Dedifferentiated amniotic fluid mesenchymal stem cell (primary cell): ENCODE measurements at regions not wholly inside any gene's neighbourhood (a gene's known extent, or its start where the extent isn't known, plus 50 kb on each side); places are given as distances from the start of the nearest gene placed in this dataset.
A peak's percentile ranks its signal among the peaks of the same experiment; 100 is the strongest.
"Not testable (repeated sequence)": the region's sequence is repeated elsewhere in the genome, so short reads cannot be mapped to it uniquely, and the experiment has no call there.

Experiments
- DNase-seq: peaks from one replicate; pipeline ENCODE4 v3.0.0-alpha.2; 2016; ENCODE audit errors: extremely low spot score

DNA sequence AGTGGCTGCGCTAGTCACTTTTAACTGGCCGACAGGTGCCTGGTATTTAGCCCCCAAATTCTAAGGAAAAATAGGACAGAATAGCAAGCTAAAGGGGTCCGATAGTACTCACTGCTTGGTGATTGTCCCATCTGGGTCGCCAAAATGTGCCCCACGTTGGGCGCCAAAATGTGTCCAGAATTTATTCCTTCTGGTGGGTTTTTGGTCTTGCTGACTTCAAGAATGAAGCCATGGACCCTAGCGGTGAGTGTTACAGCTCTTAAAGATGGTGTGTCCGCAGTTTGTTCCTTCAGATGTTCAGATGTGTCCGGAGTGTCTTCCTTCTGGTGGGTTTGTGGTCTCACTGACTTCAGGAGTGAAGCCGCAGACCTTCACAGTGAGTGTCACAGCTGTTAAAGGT, 144.8 kb upstream of the XIRP2 start:
- not testable (repeated sequence) for DNase-seq

DNA sequence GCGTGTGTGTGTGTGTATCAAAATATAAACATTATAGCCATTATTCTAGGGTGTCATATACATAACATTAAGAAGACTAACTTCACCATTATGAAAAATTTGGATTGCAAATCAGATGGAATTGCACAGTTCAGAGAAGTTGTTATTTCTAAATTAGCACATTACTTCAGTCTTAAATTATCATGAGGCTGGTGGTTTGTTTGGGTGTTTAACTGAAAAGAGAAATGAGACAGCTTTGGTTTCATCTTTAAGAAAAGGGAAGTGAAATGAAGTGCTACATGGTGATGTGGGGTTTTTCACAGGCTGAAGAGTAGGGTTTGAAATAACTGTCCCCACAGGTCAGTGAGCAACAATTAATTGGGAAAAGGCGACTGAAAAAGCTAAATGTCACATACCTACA, 161.2 kb upstream of the XIRP2 start:
- no peak for DNase-seq

DNA sequence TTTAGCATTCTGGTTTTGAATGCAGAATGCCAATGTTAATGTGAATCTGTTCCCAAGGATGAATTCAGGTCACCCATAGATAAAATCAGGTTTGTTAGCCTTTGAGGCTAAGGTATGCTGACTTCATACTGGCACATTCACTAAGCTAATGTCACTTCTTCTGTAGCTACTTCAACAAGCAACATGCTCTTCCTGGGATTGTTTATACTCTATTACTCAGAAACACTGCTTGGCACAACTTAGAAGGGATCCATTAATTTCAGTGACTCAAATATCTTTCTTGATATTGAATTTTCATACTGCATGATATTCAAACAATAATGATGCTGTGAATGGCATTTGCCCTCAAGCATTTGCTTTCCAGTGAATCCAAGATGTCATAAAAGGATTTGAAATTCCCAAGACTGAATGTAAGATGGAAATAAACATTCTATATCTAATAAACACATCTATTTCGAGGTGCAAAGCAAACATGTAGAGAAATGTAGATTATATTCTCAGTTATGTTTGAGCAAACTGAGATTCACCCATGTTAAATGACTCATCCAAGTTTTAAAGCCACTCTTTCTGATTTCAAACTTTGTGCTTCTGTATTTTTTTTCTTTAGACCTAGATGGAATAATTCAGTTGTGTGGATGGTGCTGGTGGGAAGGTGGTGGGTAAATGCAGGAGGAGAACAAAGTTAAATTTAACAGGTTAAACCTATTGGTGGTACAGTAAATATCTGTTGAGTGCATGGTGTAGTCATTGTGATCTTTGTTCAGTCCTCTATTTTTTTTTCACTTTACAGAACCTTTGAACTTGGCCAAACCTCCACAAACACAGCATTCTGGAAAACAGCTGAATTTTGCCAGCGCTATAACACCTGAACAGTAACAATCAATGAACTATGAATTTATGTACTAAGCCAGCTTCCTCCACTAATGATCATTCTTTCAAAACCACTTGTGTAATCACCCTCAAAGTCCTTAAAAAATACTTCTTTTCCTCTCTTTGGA, 162.1 kb upstream of the XIRP2 start:
- DNase-seq = no peak

DNA sequence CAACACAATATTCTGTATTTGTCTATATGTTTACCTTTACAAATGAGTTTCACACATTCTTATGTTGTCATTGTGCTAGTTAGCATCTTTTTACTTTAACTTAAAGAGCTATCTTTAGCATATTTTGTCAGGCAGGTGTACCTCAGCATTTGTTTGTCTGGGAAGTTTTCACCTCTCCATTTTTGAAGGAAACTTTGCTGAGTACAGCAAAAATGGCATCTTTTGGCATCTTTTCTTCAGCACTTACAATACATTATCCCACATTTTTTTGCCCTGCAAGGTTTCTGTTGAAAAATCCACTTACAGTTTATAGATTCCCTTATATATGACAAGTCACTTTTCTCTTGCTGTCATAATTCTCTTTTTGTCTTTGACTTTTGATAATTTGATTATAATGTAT, 171.3 kb upstream of the XIRP2 start:
- no peak for DNase-seq

DNA sequence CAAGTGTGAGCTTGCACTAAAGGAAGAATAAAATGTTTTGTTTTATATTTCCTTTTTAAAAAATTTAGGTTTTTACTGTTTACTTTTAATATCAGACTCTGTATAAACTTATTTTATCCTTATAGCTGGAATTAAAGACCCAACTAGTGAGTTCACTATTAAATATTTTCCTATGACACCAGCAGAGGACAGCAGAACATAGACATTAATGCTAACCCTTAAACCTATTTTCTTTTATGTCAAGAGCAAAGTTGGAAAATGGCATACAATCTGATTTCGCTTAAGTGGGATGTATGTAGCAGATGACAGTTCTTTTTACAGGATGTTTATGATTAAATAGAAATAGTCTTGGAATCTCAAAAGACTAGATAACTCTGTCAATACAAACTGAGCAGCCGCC, 188.2 kb upstream of the XIRP2 start:
- no peak for DNase-seq

DNA sequence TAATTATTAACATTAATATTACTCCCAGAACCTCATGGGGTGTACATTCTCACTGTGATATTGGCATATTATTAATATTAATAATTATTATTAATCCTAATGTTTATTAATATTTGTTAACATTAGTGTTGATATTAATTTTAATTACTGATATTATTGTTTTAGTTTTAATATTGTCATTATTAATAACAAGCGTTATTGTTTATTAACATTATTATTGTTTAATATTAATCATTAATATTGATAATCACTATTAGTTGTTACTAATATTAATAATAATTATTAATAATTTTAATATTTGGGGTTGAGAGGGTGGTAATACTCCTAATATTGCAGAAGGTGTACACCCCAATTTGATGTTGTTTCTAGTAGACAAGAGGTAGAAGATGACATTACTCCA, 193.1 kb upstream of the XIRP2 start:
- DNase-seq = no peak

DNA sequence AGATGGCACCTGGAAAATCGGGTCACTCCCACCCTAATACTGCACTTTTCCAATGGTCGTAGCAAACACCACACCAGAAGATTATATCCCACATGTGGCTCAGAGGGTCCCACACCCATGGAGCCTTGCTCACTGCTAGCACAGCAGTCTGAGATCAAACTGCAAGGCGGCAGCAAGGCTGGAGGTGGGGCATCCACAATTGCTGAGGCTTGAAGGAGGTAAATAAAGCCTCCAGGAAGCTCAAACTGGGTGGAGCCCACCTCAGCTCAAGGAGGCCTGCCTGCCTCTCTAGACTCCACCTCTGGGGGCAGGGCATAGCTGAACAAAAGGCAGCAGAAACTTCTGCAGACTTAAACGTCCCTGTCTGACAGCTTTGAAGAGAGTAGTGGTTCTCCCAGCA, 192.0 kb upstream of the SCN7A start:
- DNase-seq = not testable (repeated sequence)

DNA sequence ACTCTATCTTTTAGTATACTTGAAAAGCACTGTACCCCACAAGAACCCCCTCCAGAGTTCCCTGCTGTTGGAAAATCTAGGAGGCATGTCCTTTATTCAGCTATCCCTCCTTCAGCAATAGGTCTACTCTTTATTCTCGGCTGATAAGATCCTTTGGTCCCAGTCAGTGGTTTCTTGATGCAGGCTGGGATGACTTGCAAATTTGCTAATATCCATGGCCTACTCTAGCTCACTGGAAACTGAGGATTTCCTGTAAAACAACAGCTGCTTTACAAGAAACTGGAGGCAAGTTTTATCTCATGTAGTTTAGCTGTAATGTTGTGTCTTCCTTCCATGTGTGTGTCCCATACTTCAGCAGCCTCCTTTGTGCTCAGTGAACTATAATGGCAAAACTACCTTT, 183.9 kb upstream of the SCN7A start:
- DNase-seq = no peak

DNA sequence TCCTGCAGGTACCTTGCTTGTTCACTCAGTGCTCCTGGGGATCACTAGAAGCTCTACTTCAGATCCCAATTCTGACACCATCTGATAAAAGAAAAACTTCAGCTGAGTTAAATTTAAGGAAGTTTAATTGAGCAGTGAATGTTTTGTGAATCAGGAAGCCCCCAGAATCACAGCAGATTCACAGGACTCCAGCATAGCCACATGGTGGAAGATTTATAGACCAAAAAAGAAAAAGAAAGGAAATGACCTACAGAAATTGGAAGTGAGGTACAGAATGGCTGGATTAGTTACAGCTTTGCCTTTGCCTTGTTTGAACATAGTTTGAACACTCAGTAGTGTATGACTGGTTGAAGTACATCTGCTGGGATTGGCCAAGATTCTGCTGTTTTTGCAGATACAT, 182.7 kb upstream of the SCN7A start:
- no peak for DNase-seq

DNA sequence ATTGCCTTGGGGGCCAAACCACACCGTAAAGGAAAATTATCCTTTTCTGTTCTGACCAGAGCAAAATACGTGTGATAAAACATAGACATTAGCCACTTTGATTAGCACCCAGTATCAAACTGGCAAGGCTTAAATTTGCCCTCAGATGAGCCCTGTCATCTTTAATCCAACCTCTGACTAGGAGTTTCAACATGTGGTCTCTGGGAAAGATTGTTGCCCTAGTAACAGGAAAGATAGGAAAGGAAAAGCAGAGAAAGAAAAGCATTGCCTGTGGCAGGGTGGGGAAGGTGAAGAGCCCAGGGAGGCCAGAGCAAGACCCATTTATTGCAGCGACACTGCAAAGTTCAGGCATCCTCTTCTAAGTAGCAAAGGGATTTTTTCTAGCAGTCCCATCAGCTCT, 181.5 kb upstream of the SCN7A start:
- no peak for DNase-seq

DNA sequence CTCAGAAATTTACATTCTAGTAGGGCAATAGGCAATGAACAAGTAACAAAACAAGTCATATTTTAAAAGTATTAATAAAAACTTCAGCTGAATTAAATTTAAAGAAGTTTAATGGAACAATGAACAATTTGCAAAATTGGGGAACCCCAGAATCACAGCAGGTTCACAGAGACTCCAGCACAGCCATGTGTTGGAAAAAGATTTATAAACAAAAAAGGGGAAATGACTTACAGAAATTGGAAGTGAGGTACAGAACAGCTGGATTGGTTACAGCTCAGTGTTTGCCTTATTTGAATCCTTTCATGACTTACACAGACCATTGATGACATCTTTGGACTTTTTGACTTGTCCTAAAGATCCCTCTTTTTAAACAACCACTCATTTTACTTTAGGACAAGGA, 179.9 kb upstream of the SCN7A start:
- DNase-seq = no peak

DNA sequence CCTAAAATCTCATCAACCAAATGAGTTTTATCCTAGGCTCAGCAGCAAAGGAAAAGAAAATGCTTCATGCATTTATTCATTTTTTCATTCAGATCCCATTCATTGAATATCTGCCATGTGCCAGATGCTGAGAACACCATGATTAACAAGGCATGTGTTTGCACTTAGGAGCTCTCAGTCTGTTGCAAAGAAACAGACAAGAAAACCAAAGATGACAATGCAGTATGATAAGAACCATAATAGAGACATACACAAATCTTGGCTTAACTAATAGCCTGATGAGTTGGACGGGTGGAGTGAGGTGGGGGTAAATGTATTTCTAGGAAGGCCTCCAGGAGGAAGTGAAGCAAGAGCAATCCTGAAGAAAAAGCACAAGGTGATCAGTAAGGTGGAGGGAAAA, 177.8 kb upstream of the SCN7A start:
- no peak for DNase-seq

DNA sequence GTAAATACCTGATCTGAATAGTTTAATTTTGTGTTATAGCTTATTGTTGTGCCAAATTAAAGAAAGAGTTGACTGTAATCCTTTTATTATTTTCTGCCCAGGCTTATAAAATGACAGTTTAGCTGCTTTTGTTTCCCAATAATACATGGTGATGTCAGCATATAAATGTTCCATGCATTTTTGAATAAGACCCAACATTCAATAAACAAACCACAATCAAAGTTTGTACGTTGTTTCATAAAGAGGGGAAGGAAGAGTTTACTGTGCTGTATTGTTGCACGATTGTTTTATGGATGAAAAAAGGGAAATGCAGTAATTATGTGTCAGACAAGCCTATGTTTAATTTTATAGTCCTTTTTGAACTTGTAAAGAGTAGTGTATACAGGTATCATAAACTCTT, 177.2 kb upstream of the SCN7A start:
- peak; percentile 57 for DNase-seq

DNA sequence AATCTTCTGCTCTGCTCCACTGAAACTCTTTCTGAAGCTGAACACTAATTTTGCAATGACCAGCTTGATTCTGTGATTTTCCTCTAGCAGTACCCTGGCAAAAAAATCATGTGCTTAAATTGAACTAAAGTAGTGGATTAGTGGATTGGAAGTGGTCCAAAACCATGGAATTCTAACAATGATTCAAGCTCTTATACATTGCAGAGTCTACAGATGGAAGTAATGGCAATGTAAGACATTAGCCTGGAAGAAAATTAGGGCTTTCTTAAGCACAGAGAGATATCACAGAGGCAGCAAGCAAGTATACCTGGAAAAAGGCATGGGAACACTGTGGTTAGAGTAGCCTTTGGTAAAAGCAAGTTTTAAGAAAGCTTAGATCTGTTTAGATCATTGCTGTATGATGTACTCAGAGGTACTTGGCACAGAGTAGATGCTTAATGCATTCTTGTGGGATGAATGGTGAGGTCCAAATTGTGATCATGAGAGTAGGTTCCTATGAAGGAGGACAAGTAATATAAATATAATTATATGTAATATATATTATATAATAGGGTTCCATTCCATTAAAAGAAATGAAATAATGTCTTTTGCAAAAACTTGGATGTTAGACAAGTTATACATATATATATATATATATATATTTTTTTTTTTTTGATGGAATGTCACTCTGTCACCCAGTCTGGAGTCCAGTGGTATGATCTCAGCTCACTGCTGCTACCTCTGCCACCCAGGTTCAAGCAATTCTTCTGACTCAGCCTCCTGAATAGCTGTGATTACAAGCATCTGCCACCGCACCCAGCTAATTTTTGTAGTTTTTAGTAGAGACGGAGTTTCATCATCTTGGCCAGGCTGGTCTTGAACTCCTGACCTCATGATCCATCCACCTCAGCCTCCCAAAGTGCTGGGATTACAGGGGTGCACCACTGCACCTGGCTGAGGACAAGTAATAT, 172.2 kb upstream of the SCN7A start:
- peak; percentile 91 for DNase-seq

DNA sequence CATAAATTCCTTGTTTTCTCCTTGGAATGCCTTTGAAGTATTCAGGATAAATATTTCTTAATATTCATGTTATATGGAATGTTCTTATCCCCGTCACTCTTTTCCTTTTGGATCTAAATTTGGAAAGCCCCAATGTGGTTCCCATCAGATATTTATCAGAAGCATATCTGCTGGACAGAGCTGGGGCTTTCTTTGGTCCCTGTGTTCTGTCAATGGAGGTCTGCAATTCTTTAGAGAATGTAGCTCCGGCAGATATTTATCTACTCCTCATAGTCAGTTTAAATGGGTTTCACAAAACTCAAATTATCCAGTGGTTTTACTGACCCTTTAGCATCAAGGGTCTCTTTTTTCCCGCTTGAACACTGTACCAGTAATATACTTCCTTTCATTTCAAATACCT, 167.8 kb upstream of the SCN7A start:
- no peak for DNase-seq

DNA sequence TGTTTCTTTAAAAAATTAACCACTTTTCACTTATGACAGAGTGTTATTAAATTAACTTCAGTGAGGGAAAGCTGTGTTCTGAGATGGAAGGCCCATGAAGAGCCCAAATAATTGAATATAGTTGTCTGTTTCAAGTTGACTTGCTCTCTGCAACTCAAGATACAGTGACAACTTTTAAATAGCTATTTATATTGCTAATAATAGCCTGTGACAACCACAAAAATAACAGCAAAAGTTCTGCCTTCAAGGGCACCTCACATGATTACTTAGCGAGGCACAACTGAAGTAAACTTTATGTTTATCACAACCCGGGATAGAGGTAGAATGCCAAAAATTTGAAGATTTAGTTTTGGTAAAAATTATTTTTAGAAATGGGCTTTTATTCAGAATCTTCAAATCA, 167.3 kb upstream of the SCN7A start:
- no peak for DNase-seq

DNA sequence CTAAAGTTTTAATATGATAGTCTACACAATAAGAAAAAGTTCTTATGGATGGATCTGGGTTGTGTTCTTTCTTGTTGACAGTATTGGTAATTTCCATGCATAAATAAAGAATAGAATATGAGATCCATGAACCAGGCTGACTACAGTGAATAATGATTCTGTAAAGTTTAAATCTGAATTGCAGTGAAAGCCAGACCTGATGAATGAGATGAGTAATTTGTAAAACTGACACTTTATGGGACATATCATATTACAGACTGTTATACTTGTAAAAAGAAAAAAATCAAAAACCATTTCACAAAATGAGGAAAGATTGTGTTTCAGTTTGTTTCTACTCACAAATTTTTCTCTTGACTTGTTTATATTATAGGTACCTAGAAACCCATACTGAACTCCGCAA, 164.9 kb upstream of the SCN7A start:
- no peak for DNase-seq

DNA sequence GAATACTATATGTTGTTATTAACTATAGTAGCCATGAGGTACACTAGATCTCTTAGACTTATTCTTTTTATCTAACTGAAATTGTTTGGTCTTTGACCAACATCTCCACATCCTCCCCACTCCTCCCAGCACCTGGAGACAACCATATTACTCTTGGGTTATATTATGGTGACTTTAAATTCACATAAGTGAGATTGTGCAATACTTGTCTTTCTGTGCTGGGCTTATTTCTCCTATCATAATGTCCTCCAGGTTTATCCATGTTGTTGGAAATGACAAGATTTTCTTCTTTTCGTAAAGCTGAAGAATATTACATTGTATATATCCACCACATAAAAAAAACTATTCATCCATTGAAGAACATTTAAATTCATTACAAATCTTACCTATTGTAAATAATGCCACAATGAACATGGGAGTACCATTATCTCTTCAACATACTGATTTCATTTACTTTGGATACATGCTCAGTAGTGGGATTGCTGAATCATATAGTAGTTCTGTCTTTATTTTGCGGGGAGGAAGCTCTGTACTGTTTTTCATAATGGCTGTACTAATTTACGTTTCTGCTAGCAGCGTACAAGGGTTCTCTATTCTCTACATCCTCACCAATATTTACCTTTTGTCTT, 159.2 kb upstream of the SCN7A start:
- peak; percentile 26 for DNase-seq

DNA sequence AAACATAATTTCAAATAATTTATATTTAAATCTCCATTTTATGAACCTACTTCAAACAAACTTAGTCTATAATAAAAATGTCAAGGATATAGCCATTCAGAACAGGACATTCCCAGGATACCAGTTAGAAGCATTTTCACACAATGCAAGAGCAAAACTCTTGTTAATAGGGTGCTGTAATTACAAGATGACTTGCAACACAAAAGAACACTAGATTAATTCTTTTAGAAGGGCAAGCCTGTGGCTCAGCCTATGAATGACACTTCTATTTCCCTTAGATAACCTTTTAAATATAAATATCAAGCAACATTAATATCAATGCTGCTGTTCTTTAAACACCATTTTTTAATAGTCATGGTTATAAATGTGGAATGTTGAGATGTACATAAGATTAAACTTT, 157.9 kb upstream of the SCN7A start:
- DNase-seq = no peak

DNA sequence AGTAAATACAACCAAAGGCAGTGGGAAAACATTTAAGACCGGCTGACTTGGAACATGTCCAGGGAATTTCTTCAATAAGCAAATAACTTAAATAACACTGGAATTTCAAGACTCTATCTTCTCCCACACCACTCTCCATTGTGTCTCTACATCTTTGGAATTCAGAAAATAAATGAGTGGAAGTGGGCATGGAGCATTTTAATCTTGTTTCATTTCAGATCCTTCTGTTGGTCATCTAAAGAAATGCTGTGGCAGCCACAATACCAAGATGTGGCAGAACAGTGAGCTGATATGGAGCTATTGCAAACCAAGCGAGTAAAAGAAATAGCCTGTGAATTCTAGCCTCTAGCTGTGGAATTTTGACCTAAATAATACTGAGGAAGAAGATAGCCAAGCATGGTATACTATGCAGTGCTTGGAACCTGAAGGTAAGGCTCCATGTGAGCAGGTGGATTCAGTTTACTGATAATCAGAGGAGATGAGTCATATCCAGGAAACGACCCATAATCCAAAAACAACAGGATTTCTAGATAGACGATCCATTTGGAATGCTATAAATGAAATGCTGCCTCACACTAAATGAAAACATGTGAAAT, 157.1 kb upstream of the SCN7A start:
- peak; percentile 38 for DNase-seq

DNA sequence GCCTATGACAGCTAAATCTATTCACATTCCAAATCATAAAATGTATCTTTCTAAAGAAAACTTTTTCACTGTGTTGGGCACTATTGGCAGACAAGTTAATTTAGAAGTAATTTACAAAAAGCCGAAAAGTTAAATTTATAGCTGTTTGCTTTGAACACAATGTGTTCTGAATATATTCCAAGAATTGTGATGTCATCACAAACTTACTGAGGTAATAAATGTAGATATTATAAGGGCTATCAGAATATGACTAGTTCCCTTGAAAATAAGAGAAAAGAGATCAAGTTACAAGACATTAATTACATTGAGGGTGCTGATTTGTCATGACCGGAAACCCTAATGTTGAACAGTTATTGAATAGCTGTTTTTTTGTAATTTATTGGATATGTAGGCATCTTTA, 153.9 kb upstream of the SCN7A start:
- no peak for DNase-seq

DNA sequence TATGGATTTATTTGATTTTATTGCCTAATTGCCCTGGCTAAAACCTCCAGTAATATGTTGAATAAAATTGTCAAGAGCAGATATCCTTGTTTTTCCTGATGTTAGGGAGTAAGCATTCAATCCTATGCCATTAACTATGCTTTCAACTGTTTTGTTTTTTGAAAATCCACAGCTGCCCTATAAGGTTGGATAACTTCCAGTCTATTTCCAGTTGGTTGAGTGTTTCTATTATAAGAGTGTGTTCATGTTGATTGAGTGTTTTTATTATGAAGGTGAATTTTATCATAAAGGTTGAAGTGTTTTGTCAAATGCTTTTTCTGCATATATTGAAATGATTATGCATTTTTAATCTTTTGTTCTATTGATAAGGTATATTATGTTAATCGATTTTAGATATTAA, 149.9 kb upstream of the SCN7A start:
- no peak for DNase-seq
